ENCODE measurements at regions not wholly inside any gene's neighbourhood (a gene's known extent, or its start where the extent isn't known, plus 50 kb on each side); places are given as distances from the start of the nearest gene placed in this dataset.

- no peak for ATAC-seq
- no peak overlapping the region for H3K27ac Mint-ChIP-seq
- intact Hi-C loops (cut with micrococcal nuclease) = no loop called here
- H3K36me3 ChIP-seq (ENCODE audit: control insufficient read depth in 2 of 3, insufficient read depth in 3 of 3, low read length in 3 of 3) = no peaks in the 10 kb centered on the region
- ChIA-PET CTCF (interaction anchor here (1.0 kb wide), 1 partner anchor 10 kb away, joined by 3 read pairs; no protein-coding TSS in a partner anchor), POLR2A (no interaction called here)
- H3K9me3 Mint-ChIP-seq = no peaks in the 10 kb centered on the region
- no peak overlapping the region for H3K4me3 Mint-ChIP-seq
- no peaks in the 10 kb centered on the region for H3K4me1 Mint-ChIP-seq
- H3K36me3 Mint-ChIP-seq = no peaks in the 10 kb centered on the region
- no peaks in the 10 kb centered on the region for H3K9me3 ChIP-seq (ENCODE audit: control insufficient read depth in 2 of 3, low read length in 3 of 3)
- no peak overlapping the region for H3K27ac ChIP-seq (ENCODE audit: low read depth, low read length)
- peaks cover 0 to 15% (median 0%) of the 10 kb centered on the region in 5 donors for H3K27me3 Mint-ChIP-seq
- no peaks in the 10 kb centered on the region for H3K4me1 ChIP-seq (ENCODE audit: control insufficient read depth in 2 of 2, insufficient read depth in 2 of 2, low read length in 2 of 2)
- DNase-seq = no peak
- no peaks in the 10 kb centered on the region for H3K27me3 ChIP-seq (ENCODE audit: control insufficient read depth in 2 of 2, insufficient read depth in 2 of 2, low read length in 2 of 2)
- H3K4me3 ChIP-seq (ENCODE audit: low read length) = no peak overlapping the region
Observed at GRCh38 chr4:89653012-89653411, 183.9 kb downstream of the SNCA start.

DNA sequence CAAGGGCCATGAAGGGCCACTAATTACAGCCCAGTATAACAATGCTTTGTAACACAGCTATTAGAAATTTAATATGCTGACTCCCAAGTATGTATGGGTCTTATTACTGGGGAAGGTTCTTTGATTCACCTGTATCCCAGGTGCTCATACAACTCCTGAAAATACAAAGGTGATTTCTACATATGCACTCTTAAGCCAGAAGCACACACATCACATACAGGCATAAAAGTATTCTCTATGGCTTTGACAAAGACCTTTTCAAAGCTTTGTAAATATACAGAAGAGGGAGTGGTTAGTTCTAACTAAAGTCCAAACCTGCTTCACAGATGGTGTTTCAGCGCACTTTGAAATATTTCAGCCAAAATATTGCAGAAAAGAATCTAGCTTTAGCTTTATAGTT lies 191.5 kb downstream of the SNCA start:
- H3K27me3 Mint-ChIP-seq = peaks cover 4 to 14% (median 10%) of the 10 kb centered on the region in 5 donors
- no peak overlapping the region for H3K27ac ChIP-seq (ENCODE audit: low read depth, low read length)
- H3K9me3 Mint-ChIP-seq = peaks cover 0 to 2% (median 0%) of the 10 kb centered on the region in 11 donors
- ChIA-PET CTCF (interaction anchor here (0.6 kb wide), 2 partner anchors 251 to 424 kb away, joined by 3 read pairs; no protein-coding TSS in a partner anchor), POLR2A (no interaction called here)
- no peak overlapping the region for H3K27ac Mint-ChIP-seq
- no peaks in the 10 kb centered on the region for H3K36me3 ChIP-seq (ENCODE audit: control insufficient read depth in 2 of 3, insufficient read depth in 3 of 3, low read length in 3 of 3)
- H3K9me3 ChIP-seq (ENCODE audit: control insufficient read depth in 2 of 3, low read length in 3 of 3) = no peaks in the 10 kb centered on the region
- no peak overlapping the region for H3K4me3 ChIP-seq (ENCODE audit: low read length)
- DNase-seq (no peak), ATAC-seq (no peak)
- no peaks in the 10 kb centered on the region for H3K36me3 Mint-ChIP-seq
- no peaks in the 10 kb centered on the region for H3K27me3 ChIP-seq (ENCODE audit: control insufficient read depth in 2 of 2, insufficient read depth in 2 of 2, low read length in 2 of 2)
- H3K4me3 Mint-ChIP-seq = no peak overlapping the region
- no peaks in the 10 kb centered on the region for H3K4me1 ChIP-seq (ENCODE audit: control insufficient read depth in 2 of 2, insufficient read depth in 2 of 2, low read length in 2 of 2)
- intact Hi-C loops (cut with micrococcal nuclease) = no loop called here
- H3K4me1 Mint-ChIP-seq = no peaks in the 10 kb centered on the region

GRCh38 chr4:89641367-89641687 lies 195.6 kb downstream of the SNCA start:
- H3K4me1 Mint-ChIP-seq = no peaks in the 10 kb centered on the region
- no peaks in the 10 kb centered on the region for H3K9me3 ChIP-seq (ENCODE audit: control insufficient read depth in 2 of 3, low read length in 3 of 3)
- intact Hi-C loops (cut with micrococcal nuclease) = loop anchor here in 1 of 2 donors (1.0 kb wide), 1 partner anchor 260 kb away; no protein-coding TSS in a partner anchor
- ATAC-seq (no peak), DNase-seq (no peak)
- no peaks in the 10 kb centered on the region for H3K36me3 Mint-ChIP-seq
- no peaks in the 10 kb centered on the region for H3K4me1 ChIP-seq (ENCODE audit: control insufficient read depth in 2 of 2, insufficient read depth in 2 of 2, low read length in 2 of 2)
- no peak overlapping the region for H3K27ac Mint-ChIP-seq
- H3K27me3 Mint-ChIP-seq = peaks cover 4 to 25% (median 20%) of the 10 kb centered on the region in 5 donors
- no peak overlapping the region for H3K27ac ChIP-seq (ENCODE audit: low read depth, low read length)
- peaks cover 0 to 2% (median 0%) of the 10 kb centered on the region in 11 donors for H3K9me3 Mint-ChIP-seq
- CTCF ChIA-PET = interaction anchor here (0.8 to 1.3 kb wide), 2 partner anchors 17 to 257 kb away, joined by 3 to 4 read pairs; no protein-coding TSS in a partner anchor
- POLR2A ChIA-PET = no interaction called here
- no peaks in the 10 kb centered on the region for H3K36me3 ChIP-seq (ENCODE audit: control insufficient read depth in 2 of 3, insufficient read depth in 3 of 3, low read length in 3 of 3)
- no peak overlapping the region for H3K4me3 ChIP-seq (ENCODE audit: low read length)
- H3K4me3 Mint-ChIP-seq = no peak overlapping the region
- H3K27me3 ChIP-seq (ENCODE audit: control insufficient read depth in 2 of 2, insufficient read depth in 2 of 2, low read length in 2 of 2) = no peaks in the 10 kb centered on the region

DNA sequence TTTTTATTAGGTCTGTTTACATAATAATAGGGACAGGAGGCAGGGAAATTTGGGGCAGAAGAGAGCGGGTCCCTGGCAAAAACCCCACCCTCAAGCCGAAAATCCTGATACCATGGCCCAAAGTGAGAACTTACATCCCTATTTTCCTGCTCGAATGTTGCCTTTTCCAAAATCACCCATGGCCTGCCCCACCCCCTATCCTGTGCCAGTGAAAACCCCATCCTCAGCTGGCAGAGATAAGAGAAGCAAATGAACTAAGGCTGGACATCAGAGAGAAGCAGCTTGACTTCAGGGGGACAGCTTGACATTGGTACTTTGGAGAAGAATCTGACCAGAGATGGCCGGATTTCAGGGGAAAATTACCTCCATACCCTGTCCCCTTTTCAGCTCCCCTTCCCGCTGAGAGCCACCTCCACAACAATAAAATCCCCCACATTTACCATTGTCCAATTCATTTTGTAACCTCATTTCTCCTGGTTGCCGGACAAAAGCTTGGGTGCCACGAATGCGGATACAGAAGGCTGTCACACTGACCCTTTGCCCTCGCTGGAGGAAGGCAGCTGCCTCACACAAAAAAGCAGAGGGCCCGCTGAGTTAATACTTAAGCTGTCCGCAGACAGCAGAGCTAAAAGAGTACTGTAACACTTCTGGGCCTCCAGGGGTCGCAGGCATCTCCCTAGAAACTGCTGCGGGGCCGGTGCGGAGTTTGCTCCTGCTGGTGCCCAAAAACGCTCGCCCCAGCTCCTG lies 196.2 kb downstream of the SNCA start:
- no peaks in the 10 kb centered on the region for H3K4me1 ChIP-seq (ENCODE audit: control insufficient read depth in 2 of 2, insufficient read depth in 2 of 2, low read length in 2 of 2)
- intact Hi-C loops (cut with micrococcal nuclease) = loop anchor here in 1 of 2 donors (1.0 kb wide), 1 partner anchor 261 kb away; no protein-coding TSS in a partner anchor
- H3K27me3 ChIP-seq (ENCODE audit: control insufficient read depth in 2 of 2, insufficient read depth in 2 of 2, low read length in 2 of 2) = no peaks in the 10 kb centered on the region
- ATAC-seq (no peak), DNase-seq (no peak)
- ChIA-PET CTCF (interaction anchor here (0.8 to 1.3 kb wide), 2 partner anchors 16 to 257 kb away, joined by 3 to 4 read pairs; no protein-coding TSS in a partner anchor), POLR2A (no interaction called here)
- peaks cover 4 to 25% (median 20%) of the 10 kb centered on the region in 5 donors for H3K27me3 Mint-ChIP-seq
- H3K27ac ChIP-seq (ENCODE audit: low read depth, low read length) = no peak overlapping the region
- peaks cover 0 to 2% (median 0%) of the 10 kb centered on the region in 11 donors for H3K9me3 Mint-ChIP-seq
- no peaks in the 10 kb centered on the region for H3K4me1 Mint-ChIP-seq
- H3K4me3 Mint-ChIP-seq = no peak overlapping the region
- H3K4me3 ChIP-seq (ENCODE audit: low read length) = no peak overlapping the region
- no peaks in the 10 kb centered on the region for H3K9me3 ChIP-seq (ENCODE audit: control insufficient read depth in 2 of 3, low read length in 3 of 3)
- no peaks in the 10 kb centered on the region for H3K36me3 ChIP-seq (ENCODE audit: control insufficient read depth in 2 of 3, insufficient read depth in 3 of 3, low read length in 3 of 3)
- H3K27ac Mint-ChIP-seq = no peak overlapping the region
- H3K36me3 Mint-ChIP-seq = no peaks in the 10 kb centered on the region

- Mint-ChIP-seq H3K4me3 (no peak overlapping the region), H3K9me3 (peaks cover 0 to 2% (median 0%) of the 10 kb centered on the region in 11 donors), H3K4me1 (no peaks in the 10 kb centered on the region), H3K27me3 (peaks cover 4 to 30% (median 20%) of the 10 kb centered on the region in 5 donors), H3K27ac (no peak overlapping the region), H3K36me3 (no peaks in the 10 kb centered on the region)
- no peak overlapping the region for H3K4me3 ChIP-seq (ENCODE audit: low read length)
- intact Hi-C loops (cut with micrococcal nuclease) = no loop called here
- DNase-seq (no peak), ATAC-seq (no peak)
- no peak overlapping the region for H3K27ac ChIP-seq (ENCODE audit: low read depth, low read length)
- ChIA-PET POLR2A (no interaction called here), CTCF (no interaction called here)
- no peaks in the 10 kb centered on the region for H3K9me3 ChIP-seq (ENCODE audit: control insufficient read depth in 2 of 3, low read length in 3 of 3)
- no peaks in the 10 kb centered on the region for H3K4me1 ChIP-seq (ENCODE audit: control insufficient read depth in 2 of 2, insufficient read depth in 2 of 2, low read length in 2 of 2)
- no peaks in the 10 kb centered on the region for H3K36me3 ChIP-seq (ENCODE audit: control insufficient read depth in 2 of 3, insufficient read depth in 3 of 3, low read length in 3 of 3)
- no peaks in the 10 kb centered on the region for H3K27me3 ChIP-seq (ENCODE audit: control insufficient read depth in 2 of 2, insufficient read depth in 2 of 2, low read length in 2 of 2)
Observed at GRCh38 chr4:89639395-89639794, 197.6 kb downstream of the SNCA start.

DNA sequence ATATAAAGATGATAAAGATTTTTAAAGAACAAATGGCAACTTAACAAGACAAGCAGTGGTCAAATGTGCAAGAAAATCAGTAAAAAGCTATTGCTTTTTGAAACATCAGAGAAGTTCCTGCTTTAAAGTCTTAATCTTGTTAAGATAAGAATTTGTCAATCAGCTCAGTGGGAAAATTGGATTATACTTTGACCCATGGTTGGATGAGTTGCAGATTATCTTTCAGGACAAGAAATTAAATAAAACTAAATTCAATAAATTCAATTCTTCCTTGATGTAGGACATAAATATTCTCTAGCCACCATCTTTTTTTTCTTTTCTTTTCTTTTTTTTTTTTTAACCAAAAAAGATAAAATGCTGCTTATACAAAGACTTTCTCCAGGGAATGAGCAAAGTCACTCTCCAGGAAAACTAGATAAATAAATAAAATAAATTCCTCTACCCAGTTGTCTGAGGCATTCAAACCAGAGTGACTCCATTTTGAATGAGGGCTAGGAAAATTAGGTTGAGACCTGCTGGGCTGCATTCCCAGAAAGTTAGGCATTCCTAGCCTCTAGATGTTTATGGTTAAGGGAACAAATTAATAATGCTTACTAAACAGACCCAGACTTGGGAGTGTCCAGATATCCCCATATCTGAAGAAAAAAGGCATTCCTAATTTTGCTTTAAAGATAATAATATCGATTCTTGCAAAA lies 211.2 kb downstream of the SNCA start:
- Mint-ChIP-seq H3K27ac (no peak overlapping the region), H3K4me1 (peaks cover 0 to 7% (median 0%) of the 10 kb centered on the region in 7 donors), H3K4me3 (no peak overlapping the region), H3K9me3 (peaks cover 0 to 1% (median 0%) of the 10 kb centered on the region in 11 donors), H3K27me3 (peaks cover 6 to 27% (median 13%) of the 10 kb centered on the region in 5 donors), H3K36me3 (peaks cover 0 to 5% (median 0%) of the 10 kb centered on the region in 5 donors)
- no peak overlapping the region for H3K4me3 ChIP-seq (ENCODE audit: low read length)
- H3K4me1 ChIP-seq (ENCODE audit: control insufficient read depth in 2 of 2, insufficient read depth in 2 of 2, low read length in 2 of 2) = no peaks in the 10 kb centered on the region
- no peaks in the 10 kb centered on the region for H3K27me3 ChIP-seq (ENCODE audit: control insufficient read depth in 2 of 2, insufficient read depth in 2 of 2, low read length in 2 of 2)
- ChIA-PET CTCF (no interaction called here), POLR2A (no interaction called here)
- H3K27ac ChIP-seq (ENCODE audit: low read depth, low read length) = no peak overlapping the region
- DNase-seq (no peak), ATAC-seq (no peak)
- intact Hi-C loops (cut with micrococcal nuclease) = no loop called here
- H3K36me3 ChIP-seq (ENCODE audit: control insufficient read depth in 2 of 3, insufficient read depth in 3 of 3, low read length in 3 of 3) = no peaks in the 10 kb centered on the region
- no peaks in the 10 kb centered on the region for H3K9me3 ChIP-seq (ENCODE audit: control insufficient read depth in 2 of 3, low read length in 3 of 3)
